A549 (cell line): ENCODE measurements at regions not wholly inside any gene's neighbourhood (a gene's known extent, or its start where the extent isn't known, plus 50 kb on each side); places are given as distances from the start of the nearest gene placed in this dataset.

Source experiments
- ATAC-seq, 2 experiments: fragments of 200-7000 bp in 1 of 2; fragments of >200 bp in 1 of 2; cut with Nextera tagmentation in 1 of 2; cut with Tn5 transposase in 1 of 2; 3 replicates each; pipeline versions ENCODE4 v1.8.0 to v1.9.1; 2018 to 2020; ENCODE audit warnings: mild to moderate bottlenecking in 1 of 2, moderate library complexity in 1 of 2
- CTCF ChIA-PET: fragments of 300-600 bp; sonication (Branson Sonifier 250); formaldehyde crosslinking; extraction: SDS; loops from one replicate; lab custom pipeline; 2021; ENCODE audit warnings: antibody characterized with exemption, inconsistent platforms; lab: Yijun Ruan, JAX
- POLR2A ChIA-PET: fragments of 350-600 bp; formaldehyde crosslinking; extraction: SDS; loops from one replicate; lab custom pipeline; 2021; ENCODE audit warnings: antibody characterized with exemption, inconsistent platforms; lab: Yijun Ruan, JAX
- DNase-seq, 2 experiments: peaks; one replicate each; pipeline versions ENCODE4 v3.0.0 to v3.0.0-alpha.2; 2011 to 2016; ENCODE audit warnings: low read depth in 1 of 2, low spot score in 1 of 2
- FAIRE-seq: peaks from 2 replicates; lab custom pipeline; 2011; peaks lifted over from hg19 to GRCh38; lab: Jason Lieb, UNC
- H3K27ac ChIP-seq, 2 experiments: fragments of >200 bp; sonication (Bioruptor Twin); formaldehyde crosslinking; 3 replicates each; pipeline ENCODE4 v1.5.1; 2016 to 2017
- H3K4me1 ChIP-seq: fragments of >200 bp; sonication (Bioruptor Twin); formaldehyde crosslinking; 3 replicates; pipeline ENCODE4 v1.6.1; 2016
- H3K4me2 ChIP-seq: fragments of >200 bp; sonication (Bioruptor Twin); formaldehyde crosslinking; 3 replicates; pipeline ENCODE4 v1.6.1; 2016
- H3K4me3 ChIP-seq: fragments of >200 bp; sonication (Bioruptor Twin); formaldehyde crosslinking; 3 replicates; pipeline ENCODE4 v1.5.1; 2016
- H3K9me3 ChIP-seq: fragments of >200 bp; sonication (Bioruptor Twin); formaldehyde crosslinking; 3 replicates; pipeline ENCODE4 v1.6.1; 2016
- CBX8 ChIP-seq: fragments of 200-600 bp; sonication (generic); IDR thresholded peaks from 2 replicates; pipeline ENCODE4 v1.6.1; 2016
- CHD2 ChIP-seq: fragments of 150-350 bp; IDR thresholded peaks from 2 replicates; pipeline ENCODE4 v1.6.1; 2014; ENCODE audit warnings: low read length; ENCODE audit not compliant: partially characterized antibody
- CHD4 ChIP-seq: fragments of 200-600 bp; sonication (generic); IDR thresholded peaks from 2 replicates; pipeline ENCODE4 v1.6.1; 2016; ENCODE audit warnings: antibody characterized with exemption, mild to moderate bottlenecking, borderline replicate concordance
- EHF ChIP-seq: fragments of 250-450 bp; sonication (Bioruptor Pico); IDR thresholded peaks from 2 replicates; pipeline ENCODE4 v1.5.0; 2020; ENCODE audit warnings: mild to moderate bottlenecking
- EP300 ChIP-seq, 2 experiments: fragments of >200 bp; sonication (Bioruptor Twin); formaldehyde crosslinking; IDR thresholded peaks; 2 replicates in 1 of 2; 3 replicates in 1 of 2; pipeline ENCODE4 v1.6.1; 2016 to 2017
- FOSL2 ChIP-seq, 2 experiments: fragments of 450-650 bp in 1 of 2; fragments of >200 bp in 1 of 2; sonication (Bioruptor Twin) in 1 of 2; formaldehyde crosslinking; IDR thresholded peaks; 2 replicates each; pipeline versions ENCODE4 v1.5.0 to v1.6.1; 2016 to 2020; ENCODE audit warnings: mild to moderate bottlenecking in 1 of 2, moderate library complexity in 1 of 2
- FOXS1 ChIP-seq: fragments of 250-450 bp; sonication (Bioruptor Pico); IDR thresholded peaks from 2 replicates; pipeline ENCODE4 v1.5.0; 2020; ENCODE audit warnings: mild to moderate bottlenecking, moderate library complexity
- HDAC2 ChIP-seq: fragments of 200-600 bp; sonication (generic); IDR thresholded peaks from 2 replicates; pipeline ENCODE4 v1.6.1; 2016
- HOXB13 ChIP-seq: fragments of 250-450 bp; sonication (Bioruptor Pico); IDR thresholded peaks from 2 replicates; pipeline ENCODE4 v1.5.0; 2020; ENCODE audit warnings: low read depth, mild to moderate bottlenecking, moderate library complexity
- JUN ChIP-seq, 2 experiments: fragments of >200 bp; sonication (Bioruptor Twin); formaldehyde crosslinking; IDR thresholded peaks; 2 replicates in 1 of 2; 3 replicates in 1 of 2; pipeline ENCODE4 v1.6.1; 2016 to 2017
- KDM5A ChIP-seq: fragments of 200-600 bp; sonication (generic); IDR thresholded peaks from 2 replicates; pipeline ENCODE4 v1.6.1; 2016; ENCODE audit warnings: antibody characterized with exemption, mild to moderate bottlenecking
- MAFK ChIP-seq: fragments of 450-650 bp; IDR thresholded peaks from 2 replicates; pipeline ENCODE4 v1.6.1; 2014; ENCODE audit not compliant: partially characterized antibody
- MAZ ChIP-seq: fragments of 150-350 bp; IDR thresholded peaks from 2 replicates; pipeline ENCODE4 v1.6.1; 2014; ENCODE audit warnings: antibody characterized with exemption, low read depth, low read length, borderline replicate concordance
- MYC ChIP-seq: IDR thresholded peaks from 2 replicates; pipeline ENCODE4 v1.6.1; 2012; ENCODE audit warnings: mild to moderate bottlenecking, inconsistent platforms, low read length, improper control_type of control experiment, borderline replicate concordance
- NFE2L2 ChIP-seq: fragments of 150-350 bp; conservative IDR thresholded peaks from 2 replicates; pipeline ENCODE4 v1.6.1; 2014; ENCODE audit warnings: low read length
- NPAS2 ChIP-seq: fragments of 250-450 bp; sonication (Bioruptor Pico); IDR thresholded peaks from 2 replicates; pipeline ENCODE4 v1.8.0; 2022; ENCODE audit warnings: mild to moderate bottlenecking, moderate library complexity, borderline replicate concordance
- NR3C1 ChIP-seq: fragments of >200 bp; sonication (Bioruptor Twin); formaldehyde crosslinking; IDR thresholded peaks from 3 replicates; pipeline ENCODE4 v1.6.1; 2017
- RNF2 ChIP-seq: fragments of 200-600 bp; sonication (generic); IDR thresholded peaks from 2 replicates; pipeline ENCODE4 v1.6.1; 2016; ENCODE audit warnings: low read depth, mild to moderate bottlenecking, antibody characterized with exemption, moderate library complexity, borderline replicate concordance
- TFCP2L1 ChIP-seq: fragments of 250-450 bp; sonication (Bioruptor Pico); IDR thresholded peaks from 2 replicates; pipeline ENCODE4 v1.5.0; 2021; ENCODE audit warnings: mild to moderate bottlenecking
- ZC3H11A ChIP-seq: fragments of 450-650 bp; IDR thresholded peaks from 2 replicates; pipeline ENCODE4 v1.6.1; 2014; ENCODE audit warnings: antibody characterized with exemption, mild to moderate bottlenecking
- ZNF302 ChIP-seq: fragments of 250-450 bp; sonication (Bioruptor Pico); IDR thresholded peaks from 2 replicates; pipeline ENCODE4 v1.9.0; 2021; ENCODE audit warnings: inconsistent platforms, mild to moderate bottlenecking, moderate library complexity
- ZSCAN20 ChIP-seq: fragments of 250-450 bp; sonication (Bioruptor Pico); IDR thresholded peaks from 2 replicates; pipeline ENCODE4 v1.8.0; 2022; ENCODE audit warnings: mild to moderate bottlenecking, moderate library complexity
- WGBS: methylation state at CpG from one replicate; pipeline ENCODE4 v1.1.6; 2017; ENCODE audit errors: missing lambda C conversion rate; 5-methylcytosine and 5-hydroxymethylcytosine counted together
- TF ChIP-seq, protein P1 (sequence below): fragments of 450-650 bp; IDR thresholded peaks from 2 replicates; pipeline ENCODE4 v1.6.1; 2014; ENCODE audit warnings: antibody characterized with exemption
- TF ChIP-seq, protein P2 (sequence below): fragments of 250-450 bp; sonication (Bioruptor Pico); IDR thresholded peaks from 2 replicates; pipeline ENCODE4 v1.5.0; 2020; ENCODE audit warnings: low read depth, mild to moderate bottlenecking, moderate library complexity
- TF ChIP-seq, protein P3 (sequence below): fragments of >200 bp; sonication (Bioruptor Twin); formaldehyde crosslinking; IDR thresholded peaks from 3 replicates; pipeline ENCODE4 v1.5.1; 2016
- TF ChIP-seq, protein P4 (sequence below): IDR thresholded peaks from 2 replicates; pipeline ENCODE4 v1.6.1; 2012

DNA sequence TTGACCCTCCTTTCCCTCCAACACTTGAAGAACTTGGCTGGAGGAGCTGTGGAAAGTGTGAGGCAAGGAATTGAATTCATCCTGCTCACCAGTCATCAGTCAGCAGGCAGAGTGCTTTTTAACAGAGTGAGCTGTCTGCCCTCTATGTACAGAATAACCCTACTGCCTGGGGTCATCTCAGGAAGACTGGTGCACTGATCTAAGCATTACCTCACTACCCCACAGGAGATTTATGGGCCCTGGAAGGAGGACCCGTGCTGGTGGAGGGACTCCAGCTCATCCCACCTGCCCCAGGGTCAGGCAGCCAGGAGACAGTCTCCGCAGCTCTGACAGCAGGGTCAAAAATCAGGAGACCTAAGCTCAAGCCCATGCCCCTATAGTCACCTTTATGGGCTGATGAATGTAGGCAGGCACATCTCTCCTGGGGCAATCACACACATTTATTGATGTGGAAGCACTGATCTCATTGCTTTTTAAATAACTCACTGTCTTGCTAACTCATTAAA lies 270.8 kb upstream of the SESN3 start:
- TF ChIP-seq HOXB13 (CRISPR knock-in tag) (no peak), RNF2 (no peak), MAFK (no peak), JUN (IDR thresholded peaks at IDR 0.05) (no peak), NR3C1 (no peak), CHD2 (no peak), ZC3H11A (no peak), ZSCAN20 (CRISPR knock-in tag) (no peak), ZNF302 (CRISPR knock-in tag) (no peak), MYC (no peak), FOXS1 (CRISPR knock-in tag) (no peak), FOSL2 (IDR thresholded peaks at IDR 0.05) (no peak), FOSL2 (CRISPR knock-in tag; IDR thresholded peaks at IDR 0.05) (no peak), KDM5A (no peak), CHD4 (no peak)
- TF ChIP-seq, protein P1, sequence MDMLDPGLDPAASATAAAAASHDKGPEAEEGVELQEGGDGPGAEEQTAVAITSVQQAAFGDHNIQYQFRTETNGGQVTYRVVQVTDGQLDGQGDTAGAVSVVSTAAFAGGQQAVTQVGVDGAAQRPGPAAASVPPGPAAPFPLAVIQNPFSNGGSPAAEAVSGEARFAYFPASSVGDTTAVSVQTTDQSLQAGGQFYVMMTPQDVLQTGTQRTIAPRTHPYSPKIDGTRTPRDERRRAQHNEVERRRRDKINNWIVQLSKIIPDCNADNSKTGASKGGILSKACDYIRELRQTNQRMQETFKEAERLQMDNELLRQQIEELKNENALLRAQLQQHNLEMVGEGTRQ = no peak
- TF ChIP-seq, protein P2, sequence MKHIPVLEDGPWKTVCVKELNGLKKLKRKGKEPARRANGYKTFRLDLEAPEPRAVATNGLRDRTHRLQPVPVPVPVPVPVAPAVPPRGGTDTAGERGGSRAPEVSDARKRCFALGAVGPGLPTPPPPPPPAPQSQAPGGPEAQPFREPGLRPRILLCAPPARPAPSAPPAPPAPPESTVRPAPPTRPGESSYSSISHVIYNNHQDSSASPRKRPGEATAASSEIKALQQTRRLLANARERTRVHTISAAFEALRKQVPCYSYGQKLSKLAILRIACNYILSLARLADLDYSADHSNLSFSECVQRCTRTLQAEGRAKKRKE = no peak
- TF ChIP-seq, protein P3, sequence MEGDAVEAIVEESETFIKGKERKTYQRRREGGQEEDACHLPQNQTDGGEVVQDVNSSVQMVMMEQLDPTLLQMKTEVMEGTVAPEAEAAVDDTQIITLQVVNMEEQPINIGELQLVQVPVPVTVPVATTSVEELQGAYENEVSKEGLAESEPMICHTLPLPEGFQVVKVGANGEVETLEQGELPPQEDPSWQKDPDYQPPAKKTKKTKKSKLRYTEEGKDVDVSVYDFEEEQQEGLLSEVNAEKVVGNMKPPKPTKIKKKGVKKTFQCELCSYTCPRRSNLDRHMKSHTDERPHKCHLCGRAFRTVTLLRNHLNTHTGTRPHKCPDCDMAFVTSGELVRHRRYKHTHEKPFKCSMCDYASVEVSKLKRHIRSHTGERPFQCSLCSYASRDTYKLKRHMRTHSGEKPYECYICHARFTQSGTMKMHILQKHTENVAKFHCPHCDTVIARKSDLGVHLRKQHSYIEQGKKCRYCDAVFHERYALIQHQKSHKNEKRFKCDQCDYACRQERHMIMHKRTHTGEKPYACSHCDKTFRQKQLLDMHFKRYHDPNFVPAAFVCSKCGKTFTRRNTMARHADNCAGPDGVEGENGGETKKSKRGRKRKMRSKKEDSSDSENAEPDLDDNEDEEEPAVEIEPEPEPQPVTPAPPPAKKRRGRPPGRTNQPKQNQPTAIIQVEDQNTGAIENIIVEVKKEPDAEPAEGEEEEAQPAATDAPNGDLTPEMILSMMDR = no peak
- Histone ChIP-seq H3K27ac (no peak overlapping the region), H3K9me3 (no peaks in the 10 kb centered on the region), H3K4me1 (peaks cover 6% of the 10 kb centered on the region; the same call in 1 of the 3 replicates), H3K4me3 (no peak overlapping the region), H3K4me2 (no peak overlapping the region)
- ATAC-seq (no peak), FAIRE-seq (no peak), DNase-seq (no peak)
- ChIA-PET POLR2A (no interaction called here), CTCF (interaction anchor here (0.5 kb wide), 1 partner anchor 437 kb away, joined by 3 read pairs; no protein-coding TSS in a partner anchor)
- no CpG with 5 or more reads among the region's 2 CpGs for WGBS

DNA sequence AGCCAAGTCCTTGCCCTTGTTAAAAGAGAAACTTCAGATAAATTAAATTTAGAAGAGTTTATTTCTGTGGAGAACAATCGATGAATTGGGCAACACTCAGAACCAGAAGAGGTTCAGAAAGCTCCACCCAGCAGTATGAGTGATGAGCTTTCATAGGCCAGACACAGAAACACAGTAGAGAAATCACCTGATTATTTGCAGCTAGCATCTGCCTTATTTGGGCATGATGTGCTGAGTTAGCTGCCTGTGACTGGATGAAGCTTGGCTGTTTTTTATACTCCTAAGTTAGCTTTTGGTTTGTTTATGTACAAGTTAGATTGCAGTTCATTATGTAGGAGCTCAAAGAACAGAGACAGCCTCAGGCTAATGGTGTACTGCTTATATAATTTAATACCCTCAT lies 269.5 kb upstream of the SESN3 start:
- ChIA-PET POLR2A (no interaction called here), CTCF (no interaction called here)
- Histone ChIP-seq H3K4me2 (no peak overlapping the region), H3K27ac (no peak overlapping the region)
- DNase-seq (no peak), FAIRE-seq (no peak), ATAC-seq (no peak)
- TF ChIP-seq NFE2L2 (no peak), KDM5A (no peak), NPAS2 (CRISPR knock-in tag) (no peak), EHF (CRISPR knock-in tag) (no peak), CBX8 (no peak), JUN (IDR thresholded peaks at IDR 0.05) (no peak), TFCP2L1 (no peak), EP300 (IDR thresholded peaks at IDR 0.05) (no peak), MAZ (no peak), HDAC2 (no peak), MYC (no peak), FOSL2 (IDR thresholded peaks at IDR 0.05) (no peak), FOSL2 (CRISPR knock-in tag; IDR thresholded peaks at IDR 0.05) (no peak)
- TF ChIP-seq, protein P2 = no peak
- TF ChIP-seq, protein P4, sequence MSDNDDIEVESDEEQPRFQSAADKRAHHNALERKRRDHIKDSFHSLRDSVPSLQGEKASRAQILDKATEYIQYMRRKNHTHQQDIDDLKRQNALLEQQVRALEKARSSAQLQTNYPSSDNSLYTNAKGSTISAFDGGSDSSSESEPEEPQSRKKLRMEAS = no peak
- TF ChIP-seq, all 56 proteins: peak for 0
- WGBS = 66% methylated on average over 1 of the region's 1 CpG
- Histone ChIP-seq H3K4me3 (no peak overlapping the region), H3K4me1 (peaks cover 6% of the 10 kb centered on the region; the same call in 1 of the 3 replicates), H3K9me3 (no peaks in the 10 kb centered on the region)
